Left renal cortex interstitium (tissue), 4 donors: ENCODE measurements at regions not wholly inside any gene's neighbourhood (a gene's known extent, or its start where the extent isn't known, plus 50 kb on each side); places are given as distances from the start of the nearest gene placed in this dataset.
"Not testable (repeated sequence)": the region's sequence is repeated elsewhere in the genome, so short reads cannot be mapped to it uniquely, and the experiment has no call there.

ENCODE experiments used
- DNase-seq, 4 donors: peaks; one replicate each; pipeline ENCODE4 v3.0.0-alpha.2; 2013; ENCODE audit warnings: low read depth in 4 of 4, low spot score in 2 of 4, missing footprints in 1 of 4

- DNase-seq, result no peak
Observed at GRCh38 chrX:117843749-117844148, 272.9 kb downstream of the KLHL13 start.

DNA sequence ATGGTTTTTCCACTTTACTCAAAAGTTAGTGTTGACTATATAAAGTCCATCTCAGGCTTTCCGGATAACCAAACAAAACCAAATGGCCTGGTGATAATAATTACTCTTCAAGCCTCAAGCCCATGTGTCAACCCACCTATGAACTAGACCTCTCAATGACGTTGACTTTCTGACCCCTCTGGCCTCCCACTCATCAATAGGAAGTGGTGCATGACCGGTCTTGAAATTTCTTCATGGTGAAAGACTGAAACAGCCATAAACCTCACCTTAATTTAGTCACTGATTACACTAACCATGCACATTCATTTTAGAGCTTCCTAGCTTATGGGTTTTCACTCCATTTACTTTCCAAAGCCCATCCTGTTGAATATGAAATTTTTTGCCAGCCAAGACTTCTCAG is 276.0 kb downstream of the KLHL13 start:
- no peak for DNase-seq

GRCh38 chrX:117839544-117839943 is 277.1 kb downstream of the KLHL13 start:
- DNase-seq, result no peak

- DNase-seq, result no peak
Observed at GRCh38 chrX:117838581-117839331, 277.9 kb downstream of the KLHL13 start.

- no peak for DNase-seq
Observed at GRCh38 chrX:117835034-117835433, 281.6 kb downstream of the KLHL13 start.

DNA sequence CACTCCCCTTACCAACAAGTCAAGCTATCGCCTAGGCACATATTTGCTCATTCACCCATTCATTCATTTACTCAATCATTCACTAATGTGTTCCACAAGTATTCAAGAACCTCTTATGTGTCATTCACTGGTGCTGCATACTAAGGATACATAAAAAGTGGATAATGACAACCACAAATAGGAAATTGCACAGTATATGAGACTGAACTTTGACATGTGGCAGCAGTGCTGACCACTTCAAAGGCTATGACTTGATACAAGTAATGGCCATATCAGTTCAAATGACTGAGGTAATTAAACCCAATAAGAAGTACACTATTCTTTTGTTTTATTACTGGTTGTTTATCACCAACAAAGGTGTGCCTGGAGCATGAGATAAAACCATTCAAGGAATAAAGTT is 282.5 kb downstream of the KLHL13 start:
- no peak for DNase-seq

DNA sequence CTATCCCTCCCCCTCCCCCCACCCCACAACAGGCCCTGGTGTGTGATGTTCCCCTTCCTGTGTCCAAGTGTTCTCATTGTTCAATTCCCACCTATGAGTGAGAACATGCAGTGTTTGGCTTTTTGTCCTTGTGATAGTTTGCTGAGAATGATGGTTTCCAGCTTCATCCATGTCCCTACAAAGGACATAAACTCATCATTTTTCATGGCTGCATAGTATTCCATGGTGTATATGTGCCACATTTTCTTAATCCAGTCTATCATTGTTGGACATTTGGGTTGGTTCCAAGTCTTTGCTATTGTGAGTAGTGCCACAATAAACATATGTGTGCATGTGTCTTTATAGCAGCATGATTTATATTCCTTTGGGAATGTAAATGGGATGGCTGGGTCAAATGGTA is 295.1 kb downstream of the KLHL13 start:
- DNase-seq, result not testable (repeated sequence)

GRCh38 chrX:117808426-117808825 is 308.2 kb downstream of the KLHL13 start:
- DNase-seq, result no peak

DNA sequence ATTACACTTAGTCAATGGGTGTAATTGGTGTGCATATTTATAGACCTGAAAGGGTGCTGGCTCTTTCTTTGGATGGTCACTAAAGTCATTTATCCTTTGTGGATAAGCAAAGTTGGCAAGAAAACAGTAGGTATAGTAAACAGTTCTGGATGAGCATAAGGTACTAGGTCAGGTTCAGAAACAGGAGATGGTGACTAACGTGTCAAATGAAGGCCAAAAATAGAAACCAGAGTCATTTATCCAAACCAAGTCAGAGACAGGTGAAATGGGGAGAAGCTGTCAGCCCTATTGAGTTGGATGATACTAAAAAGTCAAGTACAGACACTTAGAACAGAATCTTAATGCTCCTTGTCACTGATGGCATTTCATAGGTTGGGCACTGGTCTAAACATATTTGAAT is 313.1 kb downstream of the KLHL13 start:
- DNase-seq, result no peak

- no peak for DNase-seq
Observed at GRCh38 chrX:117788339-117788738, 328.3 kb downstream of the KLHL13 start.

- DNase-seq, result no peak
Observed at GRCh38 chrX:117771384-117771783, 345.2 kb downstream of the KLHL13 start.

- no peak for DNase-seq
Observed at GRCh38 chrX:117768861-117769604, 347.6 kb downstream of the KLHL13 start.

DNA sequence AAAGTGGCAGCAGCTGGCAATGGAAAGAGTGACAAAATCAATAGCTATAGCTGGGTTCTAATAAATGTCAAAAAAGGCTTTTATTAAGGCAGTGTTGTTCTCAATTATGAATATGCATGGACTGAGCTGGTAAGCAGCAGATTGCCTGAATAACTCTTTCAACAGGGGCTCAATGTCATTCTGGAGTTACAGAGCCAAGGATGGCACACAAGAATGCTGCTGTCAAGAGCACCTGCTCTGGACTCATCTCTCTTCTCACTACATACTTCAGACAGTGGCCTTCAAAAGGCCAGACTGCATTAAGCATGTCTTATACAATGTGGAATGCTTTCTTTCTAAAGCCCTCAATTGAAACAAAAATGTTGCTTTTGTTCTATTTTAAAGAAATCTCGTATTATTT is 351.4 kb downstream of the KLHL13 start:
- no peak for DNase-seq

DNA sequence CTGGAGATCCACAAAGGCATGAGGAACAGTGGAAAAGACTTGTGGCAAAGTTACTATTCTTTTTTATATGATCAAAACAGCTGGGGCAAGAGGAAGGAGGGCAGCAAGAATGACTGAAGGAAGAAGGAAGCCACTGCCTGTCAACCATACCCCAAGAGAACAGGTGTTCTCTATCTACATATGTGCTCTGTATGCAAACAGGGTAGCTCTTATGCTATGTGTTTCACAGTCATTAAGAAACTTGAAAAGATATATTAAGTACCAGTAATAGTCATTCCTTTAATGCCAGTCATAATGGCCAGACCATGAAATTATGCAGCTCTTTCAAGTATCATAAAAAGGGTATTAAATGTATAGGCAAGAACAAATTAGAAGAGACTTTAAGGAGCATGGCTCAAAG is 363.9 kb downstream of the KLHL13 start:
- no peak for DNase-seq

- DNase-seq, result no peak
Observed at GRCh38 chrX:117751155-117751554, 365.5 kb downstream of the KLHL13 start.

GRCh38 chrX:117744958-117745357 is 371.7 kb downstream of the KLHL13 start:
- DNase-seq, result no peak

DNA sequence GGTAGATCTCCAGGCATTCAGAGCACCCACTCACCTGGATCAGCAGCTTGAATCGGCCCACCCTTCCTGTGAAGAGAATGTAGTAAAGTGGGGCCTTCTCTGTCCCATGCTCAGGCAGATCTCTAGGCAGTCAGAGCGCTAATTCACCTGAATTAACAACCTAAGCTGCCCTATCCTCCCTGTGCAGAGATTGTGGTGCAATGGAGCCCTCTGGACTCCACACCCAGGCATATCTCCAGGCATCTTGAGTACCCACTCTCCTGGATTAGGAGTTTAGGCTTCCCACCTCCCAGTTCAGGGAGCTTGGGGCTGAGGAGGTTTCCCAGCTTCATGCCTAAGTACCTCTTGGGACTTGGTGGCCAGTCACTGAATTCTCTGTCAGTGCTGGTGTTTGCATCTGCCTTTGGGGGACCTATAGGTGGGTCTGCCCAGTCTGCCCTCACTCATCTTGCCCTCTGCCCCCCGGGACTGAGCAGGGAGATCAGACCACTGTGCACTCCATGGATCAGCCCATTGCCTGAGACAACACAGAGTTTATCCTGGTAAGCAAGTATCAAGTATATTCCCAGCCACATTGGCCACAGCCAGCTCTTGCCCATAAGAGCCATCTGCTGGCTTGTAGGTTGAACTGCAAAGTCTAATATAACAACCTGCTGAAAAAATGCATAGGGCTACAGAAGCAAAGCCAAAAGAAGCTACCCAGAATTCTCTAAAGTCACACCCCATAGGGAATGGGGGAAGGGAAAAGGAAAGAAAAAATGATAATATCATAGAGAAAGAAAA is 372.9 kb downstream of the KLHL13 start:
- DNase-seq, result no peak

DNA sequence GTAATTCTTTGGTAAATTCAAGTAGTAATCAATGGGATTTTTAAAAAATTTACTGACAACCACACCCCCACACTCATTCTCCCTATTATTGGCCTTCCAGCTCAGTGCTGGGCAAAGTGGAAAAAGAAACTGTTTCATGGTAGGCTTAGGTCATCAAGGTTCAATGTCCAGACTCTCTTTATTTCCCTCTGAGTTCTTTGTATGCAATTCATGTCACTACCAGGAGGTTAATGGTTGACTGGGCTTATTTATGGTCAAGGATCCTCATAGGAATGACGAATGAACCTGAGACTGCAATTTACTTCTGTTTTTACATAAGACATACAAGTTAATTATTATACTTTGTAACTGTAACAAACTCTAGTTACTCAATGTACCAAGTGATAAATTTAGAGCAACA is 403.2 kb downstream of the KLHL13 start:
- DNase-seq, result peak in 1 of 4 donors; percentile 2

GRCh38 chrX:117711782-117712181 is 404.8 kb downstream of the KLHL13 start:
- no peak for DNase-seq

GRCh38 chrX:117707948-117708743 is 408.5 kb downstream of the KLHL13 start:
- no peak for DNase-seq

DNA sequence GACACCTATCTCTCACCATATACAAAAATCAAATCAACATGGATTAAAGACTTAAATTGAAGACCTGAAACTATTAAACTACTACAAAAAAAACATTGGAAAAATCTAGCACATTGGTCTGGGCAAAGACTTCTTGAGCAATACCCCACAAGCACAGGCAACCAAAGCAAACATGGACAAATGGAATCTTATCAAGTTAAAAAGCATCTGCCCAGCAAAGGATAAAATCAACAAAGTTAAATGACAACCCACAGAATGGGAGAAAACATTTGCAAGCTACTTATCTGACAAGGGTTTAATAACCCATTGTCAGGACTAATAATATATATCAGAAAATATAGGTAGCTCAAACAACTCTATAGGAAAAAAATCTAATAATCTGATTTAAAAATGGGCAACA is 415.6 kb downstream of the KLHL13 start:
- no peak for DNase-seq
